ENCODE measurements at regions not wholly inside any gene's neighbourhood (a gene's known extent, or its start where the extent isn't known, plus 50 kb on each side); places are given as distances from the start of the nearest gene placed in this dataset. TPM values are rescaled to one million over a fixed set of nuclear protein-coding genes. Genes with fewer than 3 reads are reported as not detected.

GRCh38 chr5:149435015-149435376 lies 55.9 kb upstream of the IL17B start:
- no peak for ATAC-seq (ENCODE audit: low FRiP score)
- TF ChIP-seq CTCF (IDR thresholded peaks at IDR 0.05): no peak
- no peak for DNase-seq (ENCODE audit: low spot score)

- peak; percentile 55 for ATAC-seq (ENCODE audit: low FRiP score)
- peak; percentile 78 for DNase-seq (ENCODE audit: low spot score)
- TF ChIP-seq CTCF (IDR thresholded peaks at IDR 0.05): peak in 1 of 3 donors; percentile 30
Measured at GRCh38 chr5:149434162-149435014, 55.3 kb upstream of the IL17B start.

- DNase-seq (ENCODE audit: low spot score) (no peak), ATAC-seq (ENCODE audit: low FRiP score) (no peak)
- TF ChIP-seq CTCF (IDR thresholded peaks at IDR 0.05): no peak
Measured at GRCh38 chr5:149433524-149434131, 54.5 kb upstream of the IL17B start.

GRCh38 chr5:149432911-149433401 lies 53.9 kb upstream of the IL17B start:
- no peak for DNase-seq (ENCODE audit: low spot score)
- TF ChIP-seq CTCF (IDR thresholded peaks at IDR 0.05): no peak
- ATAC-seq (ENCODE audit: low FRiP score): no peak

- TF ChIP-seq CTCF (IDR thresholded peaks at IDR 0.05): no peak
- ATAC-seq (ENCODE audit: low FRiP score): no peak
- no peak for DNase-seq (ENCODE audit: low spot score)
Measured at GRCh38 chr5:149432376-149432775, 53.3 kb upstream of the IL17B start.

- DNase-seq (ENCODE audit: low spot score) (no peak), ATAC-seq (ENCODE audit: low FRiP score) (peak; percentile 29)
- TF ChIP-seq CTCF (IDR thresholded peaks at IDR 0.05): no peak
Measured at GRCh38 chr5:149429839-149430721, 51.0 kb upstream of the IL17B start.

Small RNA genes in the stretch of these regions (small RNA-seq; reads per million reads assigned to genes)
- not detected for gene MIR145
